ENCODE measurements at regions not wholly inside any gene's neighbourhood (a gene's known extent, or its start where the extent isn't known, plus 50 kb on each side); places are given as distances from the start of the nearest gene placed in this dataset.

GRCh38 chr7:112648781-112649180, 141.4 kb downstream of the TMEM168 start:
- 50 to 80% methylated on average over 1 to 2 of the region's 2 CpGs for WGBS, 2 experiments (ENCODE audit: insufficient coverage in 1 of 2, insufficient read length in 1 of 2)
- H3K27ac Mint-ChIP-seq: no peak overlapping the region
- no peaks in the 10 kb centered on the region for H3K36me3 ChIP-seq (ENCODE audit: control insufficient read depth, insufficient read depth, low read length)

GRCh38 chr7:112649560-112649959, 140.6 kb downstream of the TMEM168 start:
- H3K4me1 Mint-ChIP-seq: peaks cover 8% of the 10 kb centered on the region
- peaks cover 25% of the 10 kb centered on the region for H3K9me3 Mint-ChIP-seq
- Histone ChIP-seq H3K4me3 (ENCODE audit: low read length) (no peak overlapping the region), H3K27ac (ENCODE audit: low read depth, low read length) (no peak overlapping the region), H3K9ac (ENCODE audit: extremely low read depth, low read length, poor library complexity, severe bottlenecking) (no peak overlapping the region), H3K27me3 (ENCODE audit: control insufficient read depth, insufficient read depth, low read length, poor library complexity, severe bottlenecking) (no peaks in the 10 kb centered on the region), H3K9me3 (ENCODE audit: control insufficient read depth, low read length) (peaks cover 21% of the 10 kb centered on the region), H3K4me1 (ENCODE audit: control insufficient read depth, insufficient read depth, low read length) (no peaks in the 10 kb centered on the region), H3K36me3 (ENCODE audit: control insufficient read depth, insufficient read depth, low read length) (no peaks in the 10 kb centered on the region)
- no peak for TF ChIP-seq CTCF (conservative IDR thresholded peaks at IDR 0.05)
- H3K36me3 Mint-ChIP-seq (ENCODE audit: low read depth): no peaks in the 10 kb centered on the region
- no peak overlapping the region for H3K4me3 Mint-ChIP-seq
- no peak for DNase-seq
- H3K27ac Mint-ChIP-seq: no peak overlapping the region
- no peaks in the 10 kb centered on the region for H3K27me3 Mint-ChIP-seq (ENCODE audit: insufficient read depth)

More at GRCh38 chr7:112648781-112649180, 141.4 kb downstream of the TMEM168 start:
- no peaks in the 10 kb centered on the region for H3K27me3 Mint-ChIP-seq (ENCODE audit: insufficient read depth)
- DNase-seq: no peak
- H3K4me3 Mint-ChIP-seq: no peak overlapping the region
- H3K9me3 ChIP-seq (ENCODE audit: control insufficient read depth, low read length): peaks cover 21% of the 10 kb centered on the region
- no peak overlapping the region for H3K4me3 ChIP-seq (ENCODE audit: low read length)
- H3K27me3 ChIP-seq (ENCODE audit: control insufficient read depth, insufficient read depth, low read length, poor library complexity, severe bottlenecking): no peaks in the 10 kb centered on the region
- no peaks in the 10 kb centered on the region for H3K36me3 Mint-ChIP-seq (ENCODE audit: low read depth)
- no peak overlapping the region for H3K27ac ChIP-seq (ENCODE audit: low read depth, low read length)
- H3K4me1 Mint-ChIP-seq: peaks cover 8% of the 10 kb centered on the region
- H3K4me1 ChIP-seq (ENCODE audit: control insufficient read depth, insufficient read depth, low read length): no peaks in the 10 kb centered on the region
- no peak overlapping the region for H3K9ac ChIP-seq (ENCODE audit: extremely low read depth, low read length, poor library complexity, severe bottlenecking)
- H3K9me3 Mint-ChIP-seq: peaks cover 25% of the 10 kb centered on the region
- TF ChIP-seq CTCF (conservative IDR thresholded peaks at IDR 0.05): no peak

- Mint-ChIP-seq H3K4me3 (no peak overlapping the region), H3K9me3 (peaks cover 2% of the 10 kb centered on the region), H3K27me3 (ENCODE audit: insufficient read depth) (peaks cover 6% of the 10 kb centered on the region), H3K4me1 (no peaks in the 10 kb centered on the region), H3K27ac (no peak overlapping the region), H3K36me3 (ENCODE audit: low read depth) (no peaks in the 10 kb centered on the region)
- Histone ChIP-seq H3K4me1 (ENCODE audit: control insufficient read depth, insufficient read depth, low read length) (no peaks in the 10 kb centered on the region), H3K9me3 (ENCODE audit: control insufficient read depth, low read length) (no peaks in the 10 kb centered on the region), H3K4me3 (ENCODE audit: low read length) (no peak overlapping the region), H3K9ac (ENCODE audit: extremely low read depth, low read length, poor library complexity, severe bottlenecking) (no peak overlapping the region), H3K27me3 (ENCODE audit: control insufficient read depth, insufficient read depth, low read length, poor library complexity, severe bottlenecking) (no peaks in the 10 kb centered on the region), H3K36me3 (ENCODE audit: control insufficient read depth, insufficient read depth, low read length) (no peaks in the 10 kb centered on the region), H3K27ac (ENCODE audit: low read depth, low read length) (no peak overlapping the region)
- 82 to 86% methylated on average over 2 to 4 of the region's 4 CpGs for WGBS, 2 experiments (ENCODE audit: insufficient coverage in 1 of 2, insufficient read length in 1 of 2)
- no peak for DNase-seq
- TF ChIP-seq CTCF (conservative IDR thresholded peaks at IDR 0.05): no peak
Measured at GRCh38 chr7:112654322-112655216, 135.6 kb downstream of the TMEM168 start.
